ENCODE measurements at regions not wholly inside any gene's neighbourhood (a gene's known extent, or its start where the extent isn't known, plus 50 kb on each side); places are given as distances from the start of the nearest gene placed in this dataset.

DNA sequence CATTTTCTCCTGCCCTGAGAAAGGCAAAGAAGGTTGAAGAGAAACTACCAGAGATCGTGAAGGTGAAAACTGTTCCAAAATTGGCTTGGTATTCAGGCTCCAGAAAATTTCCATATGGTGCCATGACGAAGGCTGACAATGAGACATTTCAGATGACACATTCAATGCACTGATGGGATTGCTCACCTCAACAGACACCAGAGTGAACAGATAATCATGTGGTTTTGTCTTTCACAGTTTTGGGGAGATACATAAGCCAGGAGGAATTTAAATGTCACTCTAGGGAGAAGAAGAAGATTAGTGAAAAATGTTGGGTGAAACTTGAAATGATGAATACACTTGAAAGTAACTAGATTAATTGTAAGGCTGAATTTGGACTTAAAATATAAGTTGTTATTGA is 339.7 kb upstream of the EPHA3 start:
- CTCF ChIA-PET (ENCODE audit: partially characterized antibody) = interaction anchor here (0.6 kb wide), 1 partner anchor 92 kb away, joined by 3 read pairs; no protein-coding TSS in a partner anchor

More for the DNA sequence above, 339.7 kb upstream of the EPHA3 start:
- H2BK120ac ChIP-seq (replicated peaks; ENCODE audit: low read depth, low read length) = no peak overlapping the region
- H3K4ac ChIP-seq (replicated peaks; ENCODE audit: insufficient read length, low read depth, low read length) = no peak overlapping the region
- POLR2A ChIA-PET (ENCODE audit: partially characterized antibody) = no interaction called here
- no peak overlapping the region for H3K18ac ChIP-seq (ENCODE audit: extremely low read depth, low read length)
- H4K5ac ChIP-seq (ENCODE audit: insufficient read length, low read depth, low read length) = no peak overlapping the region
- no peaks in the 10 kb centered on the region for H3K4me1 ChIP-seq (replicated peaks in 1 of 4; ENCODE audit: control insufficient read depth in 3 of 4, insufficient read depth in 4 of 4, low read length in 3 of 4)
- no peaks in the 10 kb centered on the region for H3K9me3 ChIP-seq (ENCODE audit: insufficient read depth in 2 of 2, low read depth in 1 of 2, low read length in 1 of 2)
- no peaks in the 10 kb centered on the region for H3K79me2 ChIP-seq (ENCODE audit: control insufficient read depth in 1 of 2, insufficient read depth in 2 of 2, low read length in 2 of 2)
- FAIRE-seq = no peak
- H3K23ac ChIP-seq (ENCODE audit: insufficient read length) = no peak overlapping the region
- H3K79me1 ChIP-seq (ENCODE audit: low read depth, low read length) = no peaks in the 10 kb centered on the region
- H2AFZ ChIP-seq (ENCODE audit: low read length) = no peak overlapping the region
- no peak overlapping the region for H2AK5ac ChIP-seq (ENCODE audit: low read depth, low read length)
- no peak overlapping the region for H3K56ac ChIP-seq (replicated peaks; ENCODE audit: insufficient read length, low read depth, low read length)
- no peak overlapping the region for H2BK5ac ChIP-seq (ENCODE audit: low read depth, low read length)
- no peaks in the 10 kb centered on the region for H3K23me2 ChIP-seq (ENCODE audit: low read depth, low read length)
- no peak overlapping the region for H3K4me2 ChIP-seq (ENCODE audit: insufficient read depth in 1 of 2, low read depth in 2 of 2, low read length in 2 of 2)
- H3K4me3 ChIP-seq (ENCODE audit: extremely low read depth in 1 of 4, insufficient read depth in 2 of 4, low read depth in 3 of 4, low read length in 4 of 4) = no peak overlapping the region
- no peak overlapping the region for H2BK20ac ChIP-seq (ENCODE audit: low read length)
- no peak overlapping the region for H4K91ac ChIP-seq (replicated peaks; ENCODE audit: insufficient read length, low read length)
- no peak for DNase-seq (ENCODE audit: low read depth in 1 of 2, low spot score in 2 of 2)
- H3K27ac ChIP-seq (ENCODE audit: low read depth, low read length) = no peak overlapping the region
- no peak overlapping the region for H4K8ac ChIP-seq (ENCODE audit: extremely low read depth, insufficient read depth, low read length)
- H3K9ac ChIP-seq (replicated peaks in 1 of 4; ENCODE audit: extremely low read depth in 1 of 4, low read depth in 3 of 4, low read length in 3 of 4) = no peak overlapping the region
- H2BK15ac ChIP-seq (ENCODE audit: low read length) = no peak overlapping the region
- H4K20me1 ChIP-seq (replicated peaks in 1 of 2; ENCODE audit: control insufficient read depth in 1 of 2, insufficient read depth in 2 of 2, low read length in 2 of 2) = no peaks in the 10 kb centered on the region
- H3K36me3 ChIP-seq (ENCODE audit: control insufficient read depth in 2 of 4, insufficient read depth in 4 of 4, low read length in 3 of 4) = no peaks in the 10 kb centered on the region
- H2BK12ac ChIP-seq (ENCODE audit: low read depth, low read length) = no peak overlapping the region
- H3K14ac ChIP-seq (ENCODE audit: insufficient read length) = no peak overlapping the region
- WGBS, 2 experiments (ENCODE audit: extremely low coverage in 1 of 2, insufficient coverage in 1 of 2, insufficient read length in 1 of 2, insufficient replicate concordance in 2 of 2, low coverage in 1 of 2, low lambda C conversion rate in 2 of 2, missing lambda C conversion rate in 1 of 2) = 93% methylated on average over 2 of the region's 2 CpGs; no CpG with 5 or more reads in 1 of the 2 experiments
- H3K27me3 ChIP-seq (replicated peaks in 1 of 4; ENCODE audit: control insufficient read depth in 3 of 4, extremely low read depth in 1 of 4, insufficient read depth in 3 of 4, low read length in 3 of 4) = no peaks in the 10 kb centered on the region
- TF ChIP-seq GTF2F1 (IDR thresholded peaks at IDR 0.05; ENCODE audit: borderline replicate concordance, low read depth, low read length) (no peak), CREB1 (IDR thresholded peaks at IDR 0.05) (no peak), SIRT6 (IDR thresholded peaks at IDR 0.05; ENCODE audit: low read length) (no peak), HDAC6 (IDR thresholded peaks at IDR 0.05; ENCODE audit: low read depth, low read length) (no peak), POLR2A (IDR thresholded peaks at IDR 0.05; ENCODE audit: control extremely low read depth in 1 of 2, low read depth in 2 of 2, low read length in 2 of 2) (no peak), RXRA (IDR thresholded peaks at IDR 0.05; ENCODE audit: insufficient read depth, low read depth, low read length) (no peak), SIX5 (IDR thresholded peaks at IDR 0.05; ENCODE audit: low read depth, low read length) (no peak), KDM1A (IDR thresholded peaks at IDR 0.05; ENCODE audit: borderline replicate concordance, low read length) (no peak), CEBPB (IDR thresholded peaks at IDR 0.05; ENCODE audit: low read depth, low read length) (no peak), SRF (IDR thresholded peaks at IDR 0.05; ENCODE audit: low read depth, low read length) (no peak)
- TF ChIP-seq, protein P1, sequence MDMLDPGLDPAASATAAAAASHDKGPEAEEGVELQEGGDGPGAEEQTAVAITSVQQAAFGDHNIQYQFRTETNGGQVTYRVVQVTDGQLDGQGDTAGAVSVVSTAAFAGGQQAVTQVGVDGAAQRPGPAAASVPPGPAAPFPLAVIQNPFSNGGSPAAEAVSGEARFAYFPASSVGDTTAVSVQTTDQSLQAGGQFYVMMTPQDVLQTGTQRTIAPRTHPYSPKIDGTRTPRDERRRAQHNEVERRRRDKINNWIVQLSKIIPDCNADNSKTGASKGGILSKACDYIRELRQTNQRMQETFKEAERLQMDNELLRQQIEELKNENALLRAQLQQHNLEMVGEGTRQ (IDR thresholded peaks at IDR 0.05; ENCODE audit: low read length) = no peak
- TF ChIP-seq, protein P2, sequence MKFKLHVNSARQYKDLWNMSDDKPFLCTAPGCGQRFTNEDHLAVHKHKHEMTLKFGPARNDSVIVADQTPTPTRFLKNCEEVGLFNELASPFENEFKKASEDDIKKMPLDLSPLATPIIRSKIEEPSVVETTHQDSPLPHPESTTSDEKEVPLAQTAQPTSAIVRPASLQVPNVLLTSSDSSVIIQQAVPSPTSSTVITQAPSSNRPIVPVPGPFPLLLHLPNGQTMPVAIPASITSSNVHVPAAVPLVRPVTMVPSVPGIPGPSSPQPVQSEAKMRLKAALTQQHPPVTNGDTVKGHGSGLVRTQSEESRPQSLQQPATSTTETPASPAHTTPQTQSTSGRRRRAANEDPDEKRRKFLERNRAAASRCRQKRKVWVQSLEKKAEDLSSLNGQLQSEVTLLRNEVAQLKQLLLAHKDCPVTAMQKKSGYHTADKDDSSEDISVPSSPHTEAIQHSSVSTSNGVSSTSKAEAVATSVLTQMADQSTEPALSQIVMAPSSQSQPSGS (IDR thresholded peaks at IDR 0.05; ENCODE audit: low read length) = no peak

Data from H1 (cell line).